Esophagus squamous epithelium (tissue), 4 donors: ENCODE measurements at regions not wholly inside any gene's neighbourhood (a gene's known extent, or its start where the extent isn't known, plus 50 kb on each side); places are given as distances from the start of the nearest gene placed in this dataset.

ENCODE experiments used
- CTCF ChIP-seq, 6 experiments: fragments of 450-650 bp in 4 of 6; fragments of 200-600 bp in 2 of 6; sonication (generic) in 2 of 6; IDR thresholded peaks; one replicate each; pipeline ENCODE4 v1.5.1; 2016 to 2019; ENCODE audit warnings: antibody characterized with exemption in 6 of 6, mild to moderate bottlenecking in 4 of 6, moderate library complexity in 4 of 6
- POLR2A ChIP-seq, 4 donors: fragments of 450-650 bp; IDR thresholded peaks; one replicate each; pipeline ENCODE4 v1.6.1; 2017; ENCODE audit warnings: antibody characterized with exemption in 4 of 4, mild to moderate bottlenecking in 4 of 4, moderate library complexity in 3 of 4

- no peak for TF ChIP-seq CTCF (IDR thresholded peaks at IDR 0.05)
- TF ChIP-seq POLR2A (IDR thresholded peaks at IDR 0.05): no peak
Measured at GRCh38 chr6:130776287-130776925, 50.8 kb upstream of the SMLR1 start.
